ENCODE measurements at regions not wholly inside any gene's neighbourhood (a gene's known extent, or its start where the extent isn't known, plus 50 kb on each side); places are given as distances from the start of the nearest gene placed in this dataset.

- no peak for TF ChIP-seq FOXA1 (IDR thresholded peaks at IDR 0.05)
- TF ChIP-seq FOXA2 (IDR thresholded peaks at IDR 0.05): no peak
- TF ChIP-seq, protein P1, sequence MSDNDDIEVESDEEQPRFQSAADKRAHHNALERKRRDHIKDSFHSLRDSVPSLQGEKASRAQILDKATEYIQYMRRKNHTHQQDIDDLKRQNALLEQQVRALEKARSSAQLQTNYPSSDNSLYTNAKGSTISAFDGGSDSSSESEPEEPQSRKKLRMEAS (IDR thresholded peaks at IDR 0.05): no peak
- no peak for TF ChIP-seq ATF3 (IDR thresholded peaks at IDR 0.05)
- no peak for TF ChIP-seq TAF1 (conservative IDR thresholded peaks at IDR 0.05)
- TF ChIP-seq CTCF (IDR thresholded peaks at IDR 0.05; ENCODE audit: low read depth, low read length, missing input control): no peak
- TF ChIP-seq SP1 (IDR thresholded peaks at IDR 0.05): no peak
- TF ChIP-seq YY1 (IDR thresholded peaks at IDR 0.05): no peak
- TF ChIP-seq HNF4G (IDR thresholded peaks at IDR 0.05): no peak
- no peak for TF ChIP-seq JUND (IDR thresholded peaks at IDR 0.05)
- TF ChIP-seq EGR1 (IDR thresholded peaks at IDR 0.05; ENCODE audit: low read depth in 2 of 2): no peak
- TF ChIP-seq, protein P2, sequence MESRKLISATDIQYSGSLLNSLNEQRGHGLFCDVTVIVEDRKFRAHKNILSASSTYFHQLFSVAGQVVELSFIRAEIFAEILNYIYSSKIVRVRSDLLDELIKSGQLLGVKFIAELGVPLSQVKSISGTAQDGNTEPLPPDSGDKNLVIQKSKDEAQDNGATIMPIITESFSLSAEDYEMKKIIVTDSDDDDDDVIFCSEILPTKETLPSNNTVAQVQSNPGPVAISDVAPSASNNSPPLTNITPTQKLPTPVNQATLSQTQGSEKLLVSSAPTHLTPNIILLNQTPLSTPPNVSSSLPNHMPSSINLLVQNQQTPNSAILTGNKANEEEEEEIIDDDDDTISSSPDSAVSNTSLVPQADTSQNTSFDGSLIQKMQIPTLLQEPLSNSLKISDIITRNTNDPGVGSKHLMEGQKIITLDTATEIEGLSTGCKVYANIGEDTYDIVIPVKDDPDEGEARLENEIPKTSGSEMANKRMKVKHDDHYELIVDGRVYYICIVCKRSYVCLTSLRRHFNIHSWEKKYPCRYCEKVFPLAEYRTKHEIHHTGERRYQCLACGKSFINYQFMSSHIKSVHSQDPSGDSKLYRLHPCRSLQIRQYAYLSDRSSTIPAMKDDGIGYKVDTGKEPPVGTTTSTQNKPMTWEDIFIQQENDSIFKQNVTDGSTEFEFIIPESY (IDR thresholded peaks at IDR 0.05): no peak
- no peak for TF ChIP-seq GABPA (IDR thresholded peaks at IDR 0.05 in 1 of 2, conservative IDR thresholded peaks at IDR 0.05 in 1 of 2)
- no peak for TF ChIP-seq RAD21 (IDR thresholded peaks at IDR 0.05)
- no peak for DNase-seq (ENCODE audit: low spot score)
- WGBS: 74% methylated on average over 1 of the region's 1 CpG
Measured at GRCh38 chr4:11009281-11009680, 324.7 kb upstream of the CLNK start.

DNA sequence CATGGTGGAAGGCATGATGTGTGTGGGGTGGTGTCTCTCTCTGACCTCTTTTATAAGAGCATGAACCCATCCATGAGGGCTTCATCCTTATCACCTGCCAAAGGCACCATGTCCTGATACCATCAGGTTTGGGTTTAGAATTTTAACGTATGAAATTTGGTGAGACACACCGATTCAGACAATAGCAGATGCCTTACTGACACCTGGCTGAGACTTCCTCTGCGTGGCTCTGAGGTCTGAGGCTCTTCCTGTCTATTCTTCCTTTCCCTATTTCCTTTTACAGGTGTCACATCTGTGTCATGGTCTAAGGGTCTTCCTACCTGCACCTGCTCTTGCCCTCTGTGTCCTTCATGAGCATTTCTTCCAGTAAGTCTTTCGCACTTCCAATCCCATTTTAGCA, 320.7 kb upstream of the CLNK start:
- Histone ChIP-seq H3K36me3 (ENCODE audit: control insufficient read depth in 4 of 4, insufficient read depth in 3 of 4, low read depth in 1 of 4, low read length in 3 of 4) (no peaks in the 10 kb centered on the region), H3K4me3 (ENCODE audit: low read depth in 1 of 3, low read length in 3 of 3) (no peak overlapping the region), H3K4me1 (ENCODE audit: control insufficient read depth in 4 of 4, insufficient read depth in 4 of 4, low read length in 3 of 4) (no peaks in the 10 kb centered on the region), H3K9me3 (ENCODE audit: control insufficient read depth in 4 of 4, low read length in 3 of 4) (peaks cover 0 to 6% (median 1%) of the 10 kb centered on the region in 4 donors), H3K9ac (ENCODE audit: low read depth in 1 of 2, low read length in 2 of 2) (no peak overlapping the region), H3K27me3 (ENCODE audit: control insufficient read depth in 4 of 4, insufficient read depth in 4 of 4, low read length in 3 of 4) (peaks cover 0 to 5% (median 3%) of the 10 kb centered on the region in 4 donors), H3K27ac (ENCODE audit: low read depth in 1 of 2, low read length in 2 of 2) (no peak overlapping the region)
- DNase-seq (ENCODE audit: low spot score): no peak
- TF ChIP-seq, protein P2 (IDR thresholded peaks at IDR 0.05): no peak
- TF ChIP-seq HNF4A (conservative IDR thresholded peaks at IDR 0.05): no peak
- no peak for TF ChIP-seq CTCF (IDR thresholded peaks at IDR 0.05; ENCODE audit: low read depth, low read length, missing input control)
- WGBS: 77% methylated on average over 4 of the region's 4 CpGs

More at GRCh38 chr4:11009281-11009680, 324.7 kb upstream of the CLNK start:
- H3K27me3 ChIP-seq (ENCODE audit: control insufficient read depth in 4 of 4, insufficient read depth in 4 of 4, low read length in 3 of 4): no peaks in the 10 kb centered on the region
- H3K36me3 ChIP-seq (ENCODE audit: control insufficient read depth in 4 of 4, insufficient read depth in 3 of 4, low read depth in 1 of 4, low read length in 3 of 4): no peaks in the 10 kb centered on the region
- no peak overlapping the region for H3K4me3 ChIP-seq (ENCODE audit: low read depth in 1 of 3, low read length in 3 of 3)
- H3K27ac ChIP-seq (ENCODE audit: low read depth in 1 of 2, low read length in 2 of 2): no peak overlapping the region
- H3K9me3 ChIP-seq (ENCODE audit: control insufficient read depth in 4 of 4, low read length in 3 of 4): peaks cover 0 to 6% (median 0%) of the 10 kb centered on the region in 4 donors
- H3K9ac ChIP-seq (ENCODE audit: low read depth in 1 of 2, low read length in 2 of 2): no peak overlapping the region
- H3K4me1 ChIP-seq (ENCODE audit: control insufficient read depth in 4 of 4, insufficient read depth in 4 of 4, low read length in 3 of 4): no peaks in the 10 kb centered on the region

All from liver (tissue), 8 donors.